Breast epithelium (tissue), 4 donors: ENCODE measurements at regions not wholly inside any gene's neighbourhood (a gene's known extent, or its start where the extent isn't known, plus 50 kb on each side); places are given as distances from the start of the nearest gene placed in this dataset.

ENCODE experiments used
- DNase-seq, 2 donors: peaks; one replicate each; pipeline ENCODE4 v3.0.0-alpha.2; 2019; ENCODE audit warnings: low spot score in 2 of 2
- H3K27ac ChIP-seq, 2 donors: fragments of 200-600 bp; sonication (generic) in 1 of 2; one replicate each; pipeline ENCODE4 v1.5.1; 2016 to 2019; ENCODE audit warnings: mild to moderate bottlenecking in 1 of 2
- H3K27me3 ChIP-seq, 2 donors: fragments of 200-600 bp; sonication (generic) in 1 of 2; one replicate each; pipeline versions ENCODE4 v1.5.1 to v1.6.0; 2017 to 2019; ENCODE audit warnings: control low read depth in 1 of 2, mild to moderate bottlenecking in 1 of 2
- H3K36me3 ChIP-seq: fragments of 200-600 bp; one replicate; pipeline ENCODE4 v1.5.1; 2019
- H3K4me1 ChIP-seq, 2 donors: fragments of 200-600 bp; sonication (generic); one replicate each; pipeline ENCODE4 v1.5.1; 2016 to 2019; ENCODE audit warnings: control low read depth in 1 of 2
- H3K4me3 ChIP-seq, 3 donors: fragments of 200-600 bp; sonication (generic); 1 replicate in 2 of 3; 2 replicates in 1 of 3; pipeline ENCODE4 v1.5.1; 2016 to 2019; ENCODE audit warnings: mild to moderate bottlenecking in 3 of 3, moderate library complexity in 2 of 3
- H3K9me3 ChIP-seq, 2 donors: fragments of 200-600 bp; sonication (generic) in 1 of 2; one replicate each; pipeline ENCODE4 v1.5.1; 2016 to 2019; ENCODE audit warnings: control low read depth in 1 of 2
- CTCF ChIP-seq, 3 donors: fragments of 450-650 bp; IDR thresholded peaks; one replicate each; pipeline ENCODE4 v1.5.1; 2016 to 2017; ENCODE audit warnings: antibody characterized with exemption in 3 of 3, mild to moderate bottlenecking in 3 of 3, moderate library complexity in 3 of 3
- POLR2A ChIP-seq: fragments of 450-650 bp; IDR thresholded peaks from one replicate; pipeline ENCODE4 v1.6.1; 2016; ENCODE audit warnings: antibody characterized with exemption, mild to moderate bottlenecking, moderate library complexity
- POLR2AphosphoS5 ChIP-seq, 3 donors: sonication (generic); formaldehyde crosslinking; IDR thresholded peaks; one replicate each; pipeline ENCODE4 v1.6.1; 2017; ENCODE audit warnings: antibody characterized with exemption in 3 of 3
- intact Hi-C: fragments of 100-400 bp; cut with DNase I; formaldehyde crosslinking; loops from one replicate; pipeline ENCODE4 v1.15.1; 2023; ENCODE audit warnings: low total_unique reads

- Histone ChIP-seq H3K27me3 (no peaks in the 10 kb centered on the region), H3K9me3 (no peaks in the 10 kb centered on the region), H3K4me3 (no peak overlapping the region), H3K27ac (no peak overlapping the region), H3K4me1 (no peaks in the 10 kb centered on the region), H3K36me3 (no peaks in the 10 kb centered on the region)
- intact Hi-C loops: no loop called here
- no peak for TF ChIP-seq CTCF (IDR thresholded peaks at IDR 0.05)
- no peak for DNase-seq
Observed at GRCh38 chr11:81476345-81476744, 1257.3 kb downstream of the FAM181B start.

GRCh38 chr11:81472646-81473045, 1261.0 kb downstream of the FAM181B start:
- Histone ChIP-seq H3K9me3 (no peaks in the 10 kb centered on the region), H3K36me3 (no peaks in the 10 kb centered on the region), H3K4me1 (no peaks in the 10 kb centered on the region), H3K27me3 (no peaks in the 10 kb centered on the region), H3K4me3 (no peak overlapping the region), H3K27ac (no peak overlapping the region)
- intact Hi-C loops: no loop called here
- no peak for DNase-seq
- TF ChIP-seq CTCF (IDR thresholded peaks at IDR 0.05) (no peak), POLR2A (no peak), POLR2AphosphoS5 (IDR thresholded peaks at IDR 0.05) (no peak)

GRCh38 chr11:81470446-81470845, 1263.2 kb downstream of the FAM181B start:
- no peaks in the 10 kb centered on the region for H3K4me1 ChIP-seq
- H3K9me3 ChIP-seq: no peaks in the 10 kb centered on the region
- no peak overlapping the region for H3K27ac ChIP-seq
- TF ChIP-seq CTCF (IDR thresholded peaks at IDR 0.05): no peak
- no peak for TF ChIP-seq POLR2A
- no peak for TF ChIP-seq POLR2AphosphoS5 (IDR thresholded peaks at IDR 0.05)
- no peak overlapping the region for H3K4me3 ChIP-seq
- DNase-seq: no peak
- no peaks in the 10 kb centered on the region for H3K36me3 ChIP-seq
- intact Hi-C loops: no loop called here
- H3K27me3 ChIP-seq: no peaks in the 10 kb centered on the region

- intact Hi-C loops: no loop called here
- TF ChIP-seq CTCF (IDR thresholded peaks at IDR 0.05): no peak
- no peak for TF ChIP-seq POLR2AphosphoS5 (IDR thresholded peaks at IDR 0.05)
- TF ChIP-seq POLR2A: no peak
- Histone ChIP-seq H3K27me3 (no peaks in the 10 kb centered on the region), H3K4me1 (no peaks in the 10 kb centered on the region), H3K27ac (no peak overlapping the region), H3K4me3 (no peak overlapping the region), H3K9me3 (no peaks in the 10 kb centered on the region), H3K36me3 (no peaks in the 10 kb centered on the region)
- DNase-seq: no peak
Observed at GRCh38 chr11:81459766-81460306, 1273.8 kb downstream of the FAM181B start.

GRCh38 chr11:81449588-81450156, 1284.0 kb downstream of the FAM181B start:
- Histone ChIP-seq H3K4me1 (no peaks in the 10 kb centered on the region), H3K27me3 (no peaks in the 10 kb centered on the region), H3K4me3 (no peak overlapping the region), H3K36me3 (no peaks in the 10 kb centered on the region), H3K27ac (no peak overlapping the region), H3K9me3 (no peaks in the 10 kb centered on the region)
- no peak for TF ChIP-seq POLR2A
- TF ChIP-seq CTCF (IDR thresholded peaks at IDR 0.05): no peak
- no peak for TF ChIP-seq POLR2AphosphoS5 (IDR thresholded peaks at IDR 0.05)
- DNase-seq: no peak
- intact Hi-C loops: no loop called here
